ENCODE measurements at regions not wholly inside any gene's neighbourhood (a gene's known extent, or its start where the extent isn't known, plus 50 kb on each side); places are given as distances from the start of the nearest gene placed in this dataset.

- no peak for TF ChIP-seq CTCF (conservative IDR thresholded peaks at IDR 0.05; ENCODE audit: low read length)
- no peak for TF ChIP-seq EZH2phosphoT487 (IDR thresholded peaks at IDR 0.05; ENCODE audit: borderline replicate concordance)
Measured at GRCh38 chr18:73835039-73835438, 312.6 kb downstream of the FBXO15 start.

Data from Loucy (cell line).